IMR-90 (cell line): ENCODE measurements at regions not wholly inside any gene's neighbourhood (a gene's known extent, or its start where the extent isn't known, plus 50 kb on each side); places are given as distances from the start of the nearest gene placed in this dataset.

Experiments used
- MAFK ChIP-seq: IDR thresholded peaks from 2 replicates; pipeline ENCODE4 v1.6.1; 2012; ENCODE audit warnings: low read depth, low read length, improper control_type of control experiment
- MAZ ChIP-seq: IDR thresholded peaks from 2 replicates; pipeline ENCODE4 v1.6.1; 2012; ENCODE audit warnings: low read depth, mild to moderate bottlenecking, low read length, improper control_type of control experiment, moderate library complexity, borderline replicate concordance
- RAD21 ChIP-seq: IDR thresholded peaks from 2 replicates; pipeline ENCODE4 v1.6.1; 2012; ENCODE audit warnings: low read length, improper control_type of control experiment
- RFX5 ChIP-seq: IDR thresholded peaks from 2 replicates; pipeline ENCODE4 v1.8.0; 2012; ENCODE audit warnings: low read depth, mild to moderate bottlenecking, low read length, moderate library complexity
- SMC3 ChIP-seq: fragments of 150-350 bp; IDR thresholded peaks from 2 replicates; pipeline ENCODE4 v1.6.1; 2016; ENCODE audit warnings: low read depth, mild to moderate bottlenecking, antibody characterized with exemption, low read length, moderate library complexity
- USF2 ChIP-seq: fragments of 150-350 bp; IDR thresholded peaks from 2 replicates; pipeline ENCODE4 v1.6.1; 2017; ENCODE audit warnings: mild to moderate bottlenecking, antibody characterized with exemption, low read length, low read depth
- TF ChIP-seq, protein P1 (sequence below): conservative IDR thresholded peaks from 2 replicates; pipeline ENCODE4 v1.5.1; 2012; ENCODE audit warnings: mild to moderate bottlenecking, low read depth, low read length, improper control_type of control experiment

GRCh38 chr14:81931828-81932227 is 398.2 kb upstream of the SEL1L start:
- TF ChIP-seq, protein P1, sequence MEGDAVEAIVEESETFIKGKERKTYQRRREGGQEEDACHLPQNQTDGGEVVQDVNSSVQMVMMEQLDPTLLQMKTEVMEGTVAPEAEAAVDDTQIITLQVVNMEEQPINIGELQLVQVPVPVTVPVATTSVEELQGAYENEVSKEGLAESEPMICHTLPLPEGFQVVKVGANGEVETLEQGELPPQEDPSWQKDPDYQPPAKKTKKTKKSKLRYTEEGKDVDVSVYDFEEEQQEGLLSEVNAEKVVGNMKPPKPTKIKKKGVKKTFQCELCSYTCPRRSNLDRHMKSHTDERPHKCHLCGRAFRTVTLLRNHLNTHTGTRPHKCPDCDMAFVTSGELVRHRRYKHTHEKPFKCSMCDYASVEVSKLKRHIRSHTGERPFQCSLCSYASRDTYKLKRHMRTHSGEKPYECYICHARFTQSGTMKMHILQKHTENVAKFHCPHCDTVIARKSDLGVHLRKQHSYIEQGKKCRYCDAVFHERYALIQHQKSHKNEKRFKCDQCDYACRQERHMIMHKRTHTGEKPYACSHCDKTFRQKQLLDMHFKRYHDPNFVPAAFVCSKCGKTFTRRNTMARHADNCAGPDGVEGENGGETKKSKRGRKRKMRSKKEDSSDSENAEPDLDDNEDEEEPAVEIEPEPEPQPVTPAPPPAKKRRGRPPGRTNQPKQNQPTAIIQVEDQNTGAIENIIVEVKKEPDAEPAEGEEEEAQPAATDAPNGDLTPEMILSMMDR: no peak
- TF ChIP-seq MAZ (no peak), MAFK (no peak), RAD21 (no peak), SMC3 (no peak), RFX5 (no peak), USF2 (no peak)
